SU-DHL-6 (cell line): ENCODE measurements at regions not wholly inside any gene's neighbourhood (a gene's known extent, or its start where the extent isn't known, plus 50 kb on each side); places are given as distances from the start of the nearest gene placed in this dataset.
"Not testable (repeated sequence)": the region's sequence is repeated elsewhere in the genome, so short reads cannot be mapped to it uniquely, and the experiment has no call there.

Experiments
- EZH2phosphoT487 ChIP-seq: fragments of 200-600 bp; sonication (generic), shearing (Covaris generic); conservative IDR thresholded peaks from 2 replicates; pipeline ENCODE4 v1.6.1; 2018; ENCODE audit warnings: mild to moderate bottlenecking, antibody characterized with exemption, low read length, moderate library complexity, mixed read lengths
- TF ChIP-seq, protein P1 (sequence below): fragments of 200-600 bp; sonication (generic); IDR thresholded peaks from one replicate; pipeline ENCODE4 v1.5.1; 2017; ENCODE audit warnings: antibody characterized with exemption, mild to moderate bottlenecking, low read length, moderate library complexity; ENCODE audit not compliant: insufficient read depth, poor library complexity, severe bottlenecking

DNA sequence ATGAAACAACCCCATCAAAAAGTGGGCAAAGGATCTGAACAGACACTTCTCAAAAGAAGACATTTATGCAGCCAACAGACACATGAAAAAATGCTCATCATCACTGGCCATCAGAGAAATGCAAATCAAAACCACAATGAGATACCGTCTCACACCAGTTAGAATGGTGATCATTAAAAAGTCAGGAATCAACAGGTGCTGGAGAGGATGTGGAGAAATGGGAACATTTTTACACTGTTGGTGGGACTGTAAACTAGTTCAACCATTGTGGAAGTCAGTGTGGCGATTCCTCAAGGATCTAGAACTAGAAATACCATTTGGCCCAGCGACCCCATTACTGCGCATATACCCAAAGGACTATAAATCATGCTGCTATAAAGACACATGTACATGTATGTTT lies 179.1 kb downstream of the LRRC70 start:
- TF ChIP-seq, protein P1, sequence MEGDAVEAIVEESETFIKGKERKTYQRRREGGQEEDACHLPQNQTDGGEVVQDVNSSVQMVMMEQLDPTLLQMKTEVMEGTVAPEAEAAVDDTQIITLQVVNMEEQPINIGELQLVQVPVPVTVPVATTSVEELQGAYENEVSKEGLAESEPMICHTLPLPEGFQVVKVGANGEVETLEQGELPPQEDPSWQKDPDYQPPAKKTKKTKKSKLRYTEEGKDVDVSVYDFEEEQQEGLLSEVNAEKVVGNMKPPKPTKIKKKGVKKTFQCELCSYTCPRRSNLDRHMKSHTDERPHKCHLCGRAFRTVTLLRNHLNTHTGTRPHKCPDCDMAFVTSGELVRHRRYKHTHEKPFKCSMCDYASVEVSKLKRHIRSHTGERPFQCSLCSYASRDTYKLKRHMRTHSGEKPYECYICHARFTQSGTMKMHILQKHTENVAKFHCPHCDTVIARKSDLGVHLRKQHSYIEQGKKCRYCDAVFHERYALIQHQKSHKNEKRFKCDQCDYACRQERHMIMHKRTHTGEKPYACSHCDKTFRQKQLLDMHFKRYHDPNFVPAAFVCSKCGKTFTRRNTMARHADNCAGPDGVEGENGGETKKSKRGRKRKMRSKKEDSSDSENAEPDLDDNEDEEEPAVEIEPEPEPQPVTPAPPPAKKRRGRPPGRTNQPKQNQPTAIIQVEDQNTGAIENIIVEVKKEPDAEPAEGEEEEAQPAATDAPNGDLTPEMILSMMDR: not testable (repeated sequence)
- not testable (repeated sequence) for TF ChIP-seq EZH2phosphoT487
